IPS DF 19.7 (cell line): ENCODE measurements at regions not wholly inside any gene's neighbourhood (a gene's known extent, or its start where the extent isn't known, plus 50 kb on each side); places are given as distances from the start of the nearest gene placed in this dataset.
"Not testable (repeated sequence)": the region's sequence is repeated elsewhere in the genome, so short reads cannot be mapped to it uniquely, and the experiment has no call there.

Source experiments
- DNase-seq: peaks from one replicate; pipeline ENCODE4 v3.0.0-alpha.2; 2013; ENCODE audit warnings: low read depth, low spot score

DNA sequence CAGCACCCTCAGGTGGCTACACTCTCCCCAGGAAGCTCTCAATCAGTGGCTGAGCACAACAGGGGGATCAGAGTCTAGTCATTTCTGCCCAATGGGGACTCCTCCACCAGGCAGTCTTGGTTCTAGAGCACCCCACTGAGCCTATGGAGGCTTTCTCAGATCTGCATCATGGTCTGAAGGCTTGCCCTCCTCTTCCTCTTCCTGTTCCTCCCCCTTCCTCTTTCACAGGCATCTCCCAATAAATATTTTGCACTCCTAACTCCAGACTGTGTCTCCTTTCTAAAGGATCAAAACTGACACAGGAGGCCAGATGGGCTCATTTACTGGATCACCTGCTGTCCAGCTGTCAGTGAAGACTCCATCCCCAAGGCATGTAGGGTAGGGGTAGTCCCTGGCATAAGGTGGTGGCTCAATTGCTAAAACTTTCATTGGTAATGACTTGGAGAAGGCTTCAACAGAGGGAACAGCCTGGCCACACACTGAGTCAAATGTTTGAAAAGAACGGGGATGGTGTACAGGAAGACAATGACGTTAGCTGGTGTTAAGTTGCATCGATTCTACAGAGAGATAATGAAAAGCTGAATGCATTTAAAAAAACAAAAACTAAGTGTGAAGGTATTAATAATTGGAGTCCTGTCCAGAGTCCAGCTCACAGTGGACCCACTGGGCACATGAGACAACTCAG lies 84.2 kb upstream of the SLC2A1 start:
- DNase-seq: no peak

DNA sequence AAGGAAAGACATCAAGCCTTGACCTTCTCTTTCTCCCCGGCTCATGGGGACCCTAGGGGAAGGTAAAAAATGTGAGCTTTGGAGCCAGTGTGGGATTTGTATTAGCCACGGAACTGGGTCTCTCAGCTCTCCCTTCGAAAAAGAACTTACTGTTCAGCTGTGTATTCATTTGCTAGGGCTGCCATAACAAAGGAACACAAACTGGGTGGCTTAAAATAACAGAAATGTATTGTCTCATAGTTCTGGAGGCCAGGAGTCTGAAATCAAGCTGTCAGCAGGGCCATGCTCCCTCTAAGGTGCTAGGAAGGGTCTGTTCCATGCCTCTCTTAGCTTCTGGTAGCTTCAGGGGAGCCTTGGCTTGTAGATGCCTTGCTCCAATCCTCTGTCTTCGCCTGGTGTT lies 83.5 kb upstream of the SLC2A1 start:
- DNase-seq: no peak

DNA sequence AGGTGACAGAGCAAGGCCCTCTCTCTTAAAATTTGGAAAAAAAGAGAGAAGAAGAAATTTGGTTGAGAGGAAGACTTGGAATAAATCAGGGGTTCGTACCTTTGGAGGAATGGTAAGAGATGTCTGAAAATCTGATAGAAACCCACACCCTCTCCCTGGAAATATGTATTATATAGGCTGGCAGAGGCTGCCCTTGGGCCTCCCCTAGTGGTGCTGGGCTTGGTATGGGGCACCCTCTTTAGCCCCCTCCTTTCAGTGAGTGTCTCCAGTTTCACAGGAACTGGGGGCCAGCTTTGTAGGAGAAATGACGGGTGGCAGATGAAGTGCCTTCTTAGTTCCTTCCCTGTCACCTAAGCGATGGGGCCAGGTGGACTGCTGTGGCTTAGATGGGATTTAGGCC lies 82.9 kb upstream of the SLC2A1 start:
- no peak for DNase-seq

DNA sequence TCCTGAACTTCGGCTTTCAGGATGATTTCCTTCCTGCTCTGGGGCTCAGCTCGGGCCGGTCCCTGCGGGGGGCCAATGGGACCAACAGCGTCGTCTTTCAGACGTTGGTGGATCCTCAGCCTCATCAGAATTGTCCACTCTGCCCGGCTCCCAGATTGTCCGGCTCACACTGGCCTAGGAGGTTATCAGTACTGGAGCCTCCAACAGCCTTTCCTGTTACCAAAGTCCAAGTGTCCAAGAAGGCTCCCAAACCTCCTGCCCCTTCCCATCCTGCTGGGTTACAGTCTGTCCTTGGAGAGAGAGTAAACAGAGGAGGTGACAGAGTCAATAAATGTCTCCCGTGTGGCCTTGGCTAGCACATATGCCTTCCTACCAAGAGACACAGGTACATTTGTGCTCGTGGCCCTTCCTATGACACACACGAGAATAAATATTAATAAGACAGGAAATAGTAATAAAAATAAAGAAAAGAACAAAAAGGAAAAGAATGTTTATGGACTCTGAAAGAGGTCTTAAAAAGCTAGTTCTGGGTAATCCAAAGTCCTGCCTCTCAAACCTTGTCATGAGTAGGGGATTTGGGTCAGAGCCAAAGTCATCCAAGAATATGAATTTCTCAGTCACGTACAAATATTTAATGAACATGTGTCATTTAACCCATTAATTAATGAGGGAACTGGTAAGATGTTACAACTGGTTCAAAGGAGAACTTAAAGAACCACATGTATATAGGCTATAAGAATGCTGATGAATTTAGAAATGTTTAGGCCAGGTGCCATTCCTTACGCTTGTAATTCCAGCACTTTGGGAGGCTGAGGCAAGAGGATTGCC lies 80.8 kb upstream of the SLC2A1 start:
- no peak for DNase-seq

DNA sequence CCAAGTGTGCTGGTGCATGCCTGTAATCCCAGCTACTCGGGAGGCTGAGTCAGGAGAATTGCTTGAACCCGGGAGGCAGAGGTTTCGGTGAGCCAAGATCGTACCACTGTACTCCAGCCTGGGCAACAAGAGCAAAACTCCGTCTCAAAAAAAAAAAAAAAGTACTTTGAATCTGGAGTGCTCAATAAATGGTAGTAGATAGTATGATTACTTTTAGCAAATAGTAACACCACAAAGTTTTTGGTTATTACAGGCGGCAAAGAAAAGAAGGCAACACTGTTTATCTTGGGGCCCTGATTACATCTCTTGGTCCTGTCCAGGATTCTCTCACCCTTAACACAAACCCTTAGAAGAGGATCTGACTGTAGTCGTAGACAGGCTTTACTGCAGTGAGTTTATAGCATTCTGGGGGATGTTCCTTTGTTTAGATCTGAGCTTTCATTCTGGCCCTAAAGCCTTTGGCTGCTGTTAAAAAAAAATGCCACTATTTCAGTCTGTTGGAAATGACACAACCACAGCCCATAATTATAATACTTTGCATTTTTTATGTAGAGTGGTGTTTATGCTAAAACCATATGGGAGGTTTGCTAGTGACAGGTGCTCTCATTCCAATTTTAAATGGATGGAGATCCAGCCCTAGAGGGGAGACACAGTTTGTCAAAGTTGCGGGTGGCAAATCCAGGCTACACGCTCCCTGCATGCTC lies 79.7 kb upstream of the SLC2A1 start:
- no peak for DNase-seq

DNA sequence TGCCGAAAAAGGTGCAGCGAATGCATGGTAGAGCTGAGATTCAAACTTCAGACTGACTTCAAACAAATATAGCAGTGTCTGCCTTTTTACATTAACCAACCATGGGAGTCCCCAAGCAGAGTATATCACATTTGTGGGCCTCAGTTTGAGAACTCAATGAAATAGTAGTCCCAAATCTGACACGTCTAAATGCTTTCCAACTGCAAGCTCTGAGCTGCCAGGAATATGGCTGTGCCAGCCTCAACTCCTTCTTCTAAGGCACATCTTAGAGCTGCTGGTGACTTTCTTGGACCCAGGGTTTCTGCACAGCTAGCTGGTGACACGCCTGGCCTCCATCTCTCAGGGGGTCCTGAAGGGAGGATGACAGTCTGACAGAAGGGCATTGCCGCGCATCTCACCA lies 78.8 kb upstream of the SLC2A1 start:
- no peak for DNase-seq

DNA sequence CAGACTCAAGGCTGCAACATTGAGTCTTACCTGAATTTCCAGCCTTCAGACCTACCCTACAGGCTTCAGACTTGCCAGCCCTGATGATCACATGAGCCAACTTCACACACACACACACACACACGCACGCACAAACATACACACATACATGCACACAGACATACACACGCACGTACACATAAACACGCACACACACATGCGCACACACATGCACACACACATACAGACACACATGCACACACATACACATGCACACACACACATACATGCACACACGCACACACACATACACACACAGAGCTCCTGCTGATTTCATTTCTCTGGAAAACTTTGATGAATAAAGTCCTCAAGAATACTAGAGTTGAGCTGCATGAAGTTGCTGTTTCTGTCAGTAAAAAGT lies 78.3 kb upstream of the SLC2A1 start:
- no peak for DNase-seq

DNA sequence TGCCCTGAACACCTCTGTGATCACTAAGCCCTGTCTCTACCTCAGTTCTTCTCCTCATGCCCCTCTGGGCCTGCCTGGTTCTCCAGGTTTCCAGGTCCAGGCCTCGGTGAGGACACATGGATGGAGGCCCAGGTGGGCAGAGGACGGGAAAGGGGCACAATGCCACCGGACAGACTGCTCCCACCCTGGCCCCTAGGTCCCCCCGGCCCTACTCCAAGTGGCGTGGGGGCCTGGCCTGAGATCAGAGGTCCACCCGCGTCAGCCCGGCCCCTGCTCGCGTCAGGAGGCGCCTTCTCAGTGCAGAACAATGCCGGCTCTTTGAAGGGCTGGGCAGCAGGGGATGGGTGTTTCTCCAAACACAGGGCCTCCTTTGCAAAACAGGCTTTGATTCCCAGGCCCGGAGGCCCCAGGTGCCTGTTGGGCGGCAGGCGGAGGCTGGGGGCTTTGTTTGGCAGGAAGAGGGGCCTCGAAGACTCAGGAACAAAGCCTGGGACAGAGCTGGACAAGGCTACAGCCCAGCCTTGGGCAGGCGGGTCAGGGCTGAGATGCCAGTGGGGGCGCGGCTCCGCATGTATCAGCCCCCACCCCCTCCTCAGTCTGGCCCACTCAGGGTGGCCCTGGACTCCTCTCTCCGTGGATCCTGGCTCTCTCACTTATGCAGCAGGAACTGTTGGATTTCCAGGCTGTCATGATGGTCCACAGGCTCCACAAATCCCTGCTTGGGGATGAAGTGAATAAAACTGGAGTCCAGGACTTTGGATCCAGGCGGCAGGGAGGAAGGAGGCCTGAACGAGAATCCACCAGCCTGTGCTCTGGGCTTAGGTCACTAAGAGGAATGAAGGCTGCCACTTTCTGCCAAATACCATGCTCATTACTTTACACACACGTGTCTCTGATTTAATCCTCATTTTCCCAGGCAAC lies 77.4 kb upstream of the SLC2A1 start:
- no peak for DNase-seq

DNA sequence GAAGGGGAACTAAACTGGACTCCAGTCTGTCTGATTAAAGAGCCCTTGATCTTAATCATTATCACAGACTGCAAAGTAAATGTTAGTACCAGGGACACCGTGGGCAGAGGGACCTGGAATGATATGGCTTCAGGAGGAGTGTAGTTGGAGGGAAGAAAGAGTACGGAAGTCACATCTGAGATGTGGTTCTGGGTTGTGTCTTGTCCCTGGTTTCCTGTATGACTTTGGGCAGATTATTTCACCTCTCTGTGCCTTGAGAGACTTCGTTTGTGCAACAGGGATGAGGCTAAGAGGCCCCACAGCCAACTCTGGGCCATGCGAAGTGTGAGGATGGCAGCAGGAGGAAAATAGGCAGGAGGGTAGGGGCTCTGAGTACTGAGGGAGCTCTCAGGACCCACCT lies 76.1 kb upstream of the SLC2A1 start:
- DNase-seq: no peak

DNA sequence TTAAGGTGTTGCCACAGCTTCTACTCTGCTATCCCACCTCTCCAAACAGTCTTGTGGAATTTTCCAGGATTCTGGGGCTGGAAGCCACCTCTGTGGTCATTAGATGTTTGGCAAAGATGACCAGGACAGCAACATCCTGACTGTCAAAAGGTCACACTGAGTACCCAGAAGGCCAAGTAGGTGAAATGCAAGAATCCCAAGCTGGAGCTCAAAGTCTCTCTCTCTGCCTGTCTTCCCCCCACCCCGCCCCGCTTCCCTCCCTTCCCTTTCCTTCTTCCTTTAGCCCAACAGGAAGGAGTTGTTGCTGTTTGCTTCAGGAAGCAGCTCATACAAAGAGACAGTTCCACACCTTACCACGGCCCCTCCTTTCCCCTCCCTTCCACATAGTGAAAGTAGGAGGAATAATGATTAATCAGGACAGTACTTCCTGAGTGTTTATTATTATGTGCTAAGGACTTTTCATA lies 75.6 kb upstream of the SLC2A1 start:
- DNase-seq: no peak

DNA sequence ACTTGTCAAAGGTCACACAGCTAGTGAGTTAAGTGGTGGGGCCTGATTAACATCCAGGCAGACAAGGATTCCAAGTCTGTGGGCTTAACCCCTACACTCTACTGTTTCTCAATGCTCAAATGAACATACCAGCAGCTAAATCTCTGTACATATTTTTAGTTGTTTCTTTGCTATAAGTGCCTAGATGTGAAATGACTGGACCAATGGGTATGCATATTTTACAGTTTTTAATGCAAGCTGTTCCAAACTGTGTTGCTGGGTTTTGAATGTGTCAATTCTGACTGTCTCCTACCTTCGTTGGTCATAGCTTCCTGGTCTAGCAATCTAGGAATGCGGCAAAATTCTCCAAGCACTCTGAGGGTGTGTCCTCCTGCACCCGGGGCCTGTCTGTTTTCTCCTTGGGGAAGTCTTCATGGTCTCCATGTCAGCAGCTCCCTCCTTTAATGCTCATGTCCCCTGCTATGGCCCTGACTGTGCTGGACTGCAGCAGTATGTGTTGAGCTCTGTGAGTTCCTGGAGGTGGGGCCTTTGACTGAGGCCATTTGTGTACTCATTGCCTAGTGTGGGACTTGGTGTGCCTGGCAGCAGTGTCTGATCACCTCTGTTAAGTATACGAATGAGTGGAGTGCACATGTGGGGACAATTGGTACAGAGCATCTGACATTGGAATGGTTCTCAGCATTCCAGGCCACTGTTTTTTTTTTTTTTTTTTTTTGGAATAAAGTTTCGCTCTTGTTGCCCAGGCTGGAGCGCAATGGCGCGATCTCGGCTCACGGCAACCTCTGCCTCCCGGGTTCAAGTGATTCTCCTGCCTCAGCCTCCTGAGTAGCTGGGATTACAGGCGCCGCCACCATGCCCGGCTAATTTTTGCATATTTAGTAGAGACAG lies 72.9 kb upstream of the SLC2A1 start:
- no peak for DNase-seq

DNA sequence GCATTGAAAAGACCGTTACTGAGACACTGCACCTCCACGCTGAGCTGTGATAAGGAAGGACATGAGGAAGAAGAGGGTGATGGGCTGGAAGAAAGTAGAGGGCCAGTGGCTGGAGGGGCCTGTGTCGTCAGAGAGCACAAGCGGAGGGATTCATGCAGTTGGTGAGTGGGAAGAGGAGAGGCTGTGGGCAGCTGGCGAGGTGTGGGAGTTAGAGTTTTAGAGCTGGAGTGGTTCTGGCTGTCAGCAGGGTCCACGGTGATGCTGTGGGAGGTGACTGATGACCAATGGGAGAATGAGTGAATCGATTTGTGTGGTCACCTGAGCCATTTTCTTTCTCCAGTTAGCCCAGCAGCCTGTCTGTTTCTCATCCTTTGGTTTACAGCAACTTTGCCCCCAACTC lies 66.2 kb upstream of the SLC2A1 start:
- no peak for DNase-seq

DNA sequence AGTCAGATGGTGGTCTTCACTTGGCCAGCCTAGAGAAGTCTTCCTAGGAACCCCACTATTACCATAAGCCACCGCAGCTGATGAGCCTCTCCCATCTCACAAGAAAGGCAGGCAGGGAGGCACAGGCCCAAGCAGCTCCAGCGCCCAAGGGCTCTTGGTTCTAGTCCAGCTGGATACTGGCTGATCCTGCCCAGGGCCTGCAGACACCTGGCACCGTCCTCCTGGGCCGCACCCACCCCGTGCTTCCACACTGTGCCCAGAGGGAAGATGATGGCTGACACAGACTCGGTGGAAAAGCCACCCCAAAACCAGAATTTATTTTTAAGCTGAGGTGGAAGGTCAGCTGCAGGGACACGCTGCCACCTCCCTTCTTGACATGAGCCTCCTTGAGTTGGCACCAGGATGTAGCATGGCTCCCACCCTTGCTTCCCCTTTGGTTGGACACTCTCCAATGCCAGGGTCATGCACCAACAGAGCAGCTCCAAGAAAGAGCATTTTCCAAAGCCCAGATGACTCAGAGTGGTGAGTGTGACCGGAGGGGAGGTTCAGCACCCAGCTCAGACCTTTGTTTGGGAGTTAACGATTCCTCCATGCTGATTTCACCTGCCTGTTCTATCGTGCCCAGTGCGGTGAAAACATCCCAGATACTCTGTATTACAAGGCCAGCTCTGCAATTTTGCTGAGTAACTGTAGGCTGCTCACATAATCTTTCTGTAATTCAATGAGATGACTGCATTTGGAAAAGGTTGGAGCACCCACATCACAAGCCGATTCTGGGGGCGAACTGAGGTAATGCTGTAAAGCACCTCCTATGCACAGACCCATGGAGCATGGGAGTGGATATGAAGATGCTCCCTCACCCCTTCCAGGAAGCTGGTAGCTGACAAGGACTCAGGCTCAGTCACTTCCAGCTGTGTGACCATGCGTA lies 63.1 kb upstream of the SLC2A1 start:
- no peak for DNase-seq

DNA sequence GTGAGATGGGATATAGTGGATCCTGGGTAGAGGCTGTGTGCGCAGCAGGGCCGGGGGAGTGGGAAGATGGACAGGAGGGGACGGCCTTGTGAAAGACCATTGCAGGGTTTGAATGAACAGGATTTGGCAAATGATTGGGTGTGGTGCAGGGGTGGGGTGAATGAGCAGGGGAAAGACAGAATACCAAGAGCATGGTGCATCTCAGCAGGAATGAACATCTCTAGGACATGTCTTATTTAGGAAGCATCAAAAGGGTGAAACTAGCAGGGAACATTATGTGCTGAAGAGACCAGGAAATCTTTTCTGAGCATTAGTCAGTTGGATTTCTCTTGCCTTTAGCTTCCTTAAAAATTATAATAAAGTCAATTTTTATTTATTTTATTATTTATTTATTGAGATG lies 60.6 kb upstream of the SLC2A1 start:
- DNase-seq: no peak

DNA sequence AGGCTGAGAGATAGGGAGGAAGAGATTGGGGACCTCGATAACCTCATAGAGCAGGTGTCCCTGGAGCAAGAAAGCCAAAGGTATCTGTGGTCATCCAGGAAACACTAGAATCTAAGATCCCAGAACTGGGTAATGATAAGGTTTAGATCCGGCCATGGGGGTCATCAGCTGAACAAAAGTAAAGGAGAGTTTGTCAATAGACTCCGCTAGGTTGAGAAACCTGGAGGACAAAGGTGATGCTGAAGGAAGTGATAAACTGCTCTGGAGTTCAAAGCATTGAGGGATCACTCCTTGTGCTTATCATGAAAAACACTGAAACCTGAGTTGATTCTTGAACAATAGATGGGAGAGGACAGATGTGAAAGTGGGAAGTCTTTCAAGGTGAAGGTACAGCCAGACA lies 59.5 kb upstream of the SLC2A1 start:
- DNase-seq: no peak

DNA sequence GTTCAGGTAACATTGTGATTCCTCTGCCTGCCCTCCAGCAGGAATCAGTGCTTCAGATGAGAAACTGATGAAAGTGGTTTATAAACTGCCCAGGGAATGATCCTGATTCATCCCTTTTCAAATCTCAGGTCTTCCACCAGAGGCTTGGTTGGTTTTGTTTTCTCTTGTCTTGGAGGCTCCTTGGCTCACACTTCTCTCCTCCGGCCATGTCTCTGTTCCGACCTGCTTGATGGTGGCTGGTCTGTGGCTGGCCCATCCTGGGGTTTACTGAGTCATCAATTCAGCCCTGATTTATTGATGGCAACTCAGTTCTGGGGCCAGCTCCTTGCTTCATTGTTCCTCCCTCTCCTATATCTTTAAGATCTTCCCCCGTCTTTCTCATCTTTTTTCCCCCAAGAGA lies 56.6 kb upstream of the SLC2A1 start:
- DNase-seq: no peak

DNA sequence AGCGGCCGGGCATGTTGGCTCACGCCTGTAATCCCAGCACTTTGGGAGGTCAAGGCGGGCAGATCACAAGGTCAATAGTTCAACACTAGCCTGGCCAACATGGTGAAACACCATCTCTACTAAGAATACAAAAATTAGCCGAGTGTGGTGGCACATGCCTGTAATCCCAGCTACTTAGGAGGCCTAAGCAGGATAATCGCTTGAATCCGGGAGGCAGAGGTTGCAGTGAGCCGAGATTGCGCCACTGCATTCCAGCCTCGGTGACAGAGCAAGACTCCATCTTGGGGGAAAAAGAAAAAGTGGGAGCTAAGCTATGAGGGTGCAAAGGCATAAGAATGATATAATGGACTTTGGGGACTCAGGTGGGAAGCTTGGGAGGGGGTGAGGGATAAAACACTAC lies 55.9 kb upstream of the SLC2A1 start:
- DNase-seq: not testable (repeated sequence)

DNA sequence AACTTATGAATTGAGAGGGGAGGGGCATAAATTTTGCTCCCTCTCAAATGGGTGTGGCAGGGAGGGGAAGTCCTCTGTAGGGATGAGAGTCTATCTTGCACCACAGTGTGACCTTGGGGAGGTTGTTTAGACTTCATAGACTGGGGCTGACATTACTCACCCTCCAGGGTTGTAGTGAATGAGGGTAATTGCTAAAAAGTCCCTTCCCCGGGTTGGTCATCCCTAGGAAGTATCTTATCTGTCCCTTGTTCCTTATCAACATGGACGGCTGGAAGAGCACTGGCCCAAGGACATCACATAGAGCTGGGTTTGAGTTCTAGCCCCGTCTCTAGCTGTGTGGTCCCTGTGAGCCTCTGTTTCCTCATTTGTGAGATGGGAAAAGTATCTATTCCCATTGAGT lies 52.4 kb upstream of the SLC2A1 start:
- DNase-seq: no peak

DNA sequence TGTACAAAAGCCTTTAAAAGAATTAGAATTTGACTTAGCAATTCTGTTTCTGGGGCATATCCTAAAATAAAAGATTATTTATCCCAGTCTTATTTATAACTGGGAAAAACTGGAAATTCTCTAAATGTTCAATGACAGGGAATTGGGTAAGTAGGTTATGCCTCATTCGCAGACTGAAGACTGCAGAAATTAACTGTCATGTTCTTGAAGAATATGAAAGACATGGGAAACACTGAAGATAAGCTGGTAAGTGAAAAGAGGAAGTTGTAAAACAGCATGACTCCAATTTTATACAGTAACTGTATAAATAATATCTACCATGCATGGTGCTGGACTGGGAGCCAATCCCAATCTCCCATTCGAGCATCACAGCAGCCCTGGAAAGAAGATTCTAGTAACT lies 50.6 kb upstream of the SLC2A1 start:
- no peak for DNase-seq
